HG03060 (cell line): ENCODE measurements at regions not wholly inside any gene's neighbourhood (a gene's known extent, or its start where the extent isn't known, plus 50 kb on each side); places are given as distances from the start of the nearest gene placed in this dataset.
"Not testable (repeated sequence)": the region's sequence is repeated elsewhere in the genome, so short reads cannot be mapped to it uniquely, and the experiment has no call there.

ENCODE experiments used
- ATAC-seq: cut with Tn5 transposase; IDR thresholded peaks from one replicate; pipeline ENCODE4 v1.9.1; 2021; ENCODE audit warnings: low read depth, moderate number of reproducible peaks; ENCODE audit not compliant: unreplicated experiment

- no peak for ATAC-seq
Measured at GRCh38 chr4:20124317-20125026, 127.2 kb upstream of the SLIT2 start.

GRCh38 chr4:20122198-20122988, 129.3 kb upstream of the SLIT2 start:
- no peak for ATAC-seq

GRCh38 chr4:20119141-20119540, 132.6 kb upstream of the SLIT2 start:
- ATAC-seq: no peak

- ATAC-seq: no peak
Measured at GRCh38 chr4:20109391-20109790, 142.3 kb upstream of the SLIT2 start.

DNA sequence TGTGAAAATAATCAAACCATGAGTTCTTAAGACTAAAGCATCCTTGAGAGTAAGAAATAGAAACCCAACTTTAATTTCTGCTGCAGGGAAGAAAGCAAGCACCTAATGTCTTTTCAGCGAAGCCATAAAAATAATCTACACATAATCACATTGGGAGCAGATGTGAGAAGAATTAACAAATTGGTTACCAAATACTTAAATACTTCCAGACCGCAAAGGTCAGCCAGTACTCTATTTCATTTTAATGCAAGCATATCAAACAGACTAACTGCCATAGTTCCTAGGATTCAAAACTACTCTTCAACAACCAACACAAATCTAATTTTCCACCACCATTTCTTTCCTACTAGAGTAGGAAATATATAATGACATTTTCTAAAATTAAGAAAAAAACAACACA, 144.8 kb upstream of the SLIT2 start:
- ATAC-seq: no peak

- ATAC-seq: no peak
Measured at GRCh38 chr4:20101831-20102230, 149.9 kb upstream of the SLIT2 start.

- ATAC-seq: no peak
Measured at GRCh38 chr4:20096911-20097310, 154.8 kb upstream of the SLIT2 start.

GRCh38 chr4:20095805-20096541, 155.7 kb upstream of the SLIT2 start:
- ATAC-seq: no peak

DNA sequence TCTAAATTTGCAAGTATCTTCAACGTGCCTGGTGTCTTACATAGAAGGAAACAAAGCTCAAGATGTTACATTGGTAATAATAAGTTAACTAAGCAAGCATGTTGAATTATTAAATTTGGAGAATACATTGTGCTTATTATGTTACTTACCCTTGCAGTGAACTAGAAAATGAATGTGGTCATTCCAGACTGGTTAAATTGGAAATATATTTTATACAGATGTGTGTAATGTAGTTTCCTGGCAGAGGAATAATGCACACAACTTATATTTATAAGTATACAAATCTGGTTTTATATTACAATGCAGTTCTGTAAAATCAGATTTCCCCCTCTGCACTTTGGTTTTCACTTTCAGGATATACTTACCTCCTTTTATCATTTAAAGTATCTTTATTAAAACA, 159.9 kb upstream of the SLIT2 start:
- ATAC-seq: no peak

DNA sequence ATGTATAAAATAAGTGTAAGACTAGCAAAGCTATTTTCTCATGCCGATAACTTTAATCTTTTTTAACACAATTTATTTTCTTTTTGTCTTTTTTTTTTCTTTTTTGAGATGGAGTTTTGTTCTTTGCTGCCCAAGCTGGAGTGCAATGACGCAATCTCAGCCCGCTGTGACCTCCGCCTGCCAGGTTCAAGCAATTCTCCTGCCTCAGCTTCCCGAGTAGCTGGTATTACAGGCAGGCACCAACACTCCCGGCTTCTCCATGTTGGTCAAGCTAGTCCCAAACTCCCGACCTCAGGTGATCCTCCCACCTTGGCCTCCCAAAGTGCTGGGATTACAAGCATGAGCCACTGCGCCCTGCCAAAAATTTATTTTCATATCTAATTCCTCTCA, 164.2 kb upstream of the SLIT2 start:
- ATAC-seq: no peak

GRCh38 chr4:20086799-20087521, 164.7 kb upstream of the SLIT2 start:
- ATAC-seq: no peak

DNA sequence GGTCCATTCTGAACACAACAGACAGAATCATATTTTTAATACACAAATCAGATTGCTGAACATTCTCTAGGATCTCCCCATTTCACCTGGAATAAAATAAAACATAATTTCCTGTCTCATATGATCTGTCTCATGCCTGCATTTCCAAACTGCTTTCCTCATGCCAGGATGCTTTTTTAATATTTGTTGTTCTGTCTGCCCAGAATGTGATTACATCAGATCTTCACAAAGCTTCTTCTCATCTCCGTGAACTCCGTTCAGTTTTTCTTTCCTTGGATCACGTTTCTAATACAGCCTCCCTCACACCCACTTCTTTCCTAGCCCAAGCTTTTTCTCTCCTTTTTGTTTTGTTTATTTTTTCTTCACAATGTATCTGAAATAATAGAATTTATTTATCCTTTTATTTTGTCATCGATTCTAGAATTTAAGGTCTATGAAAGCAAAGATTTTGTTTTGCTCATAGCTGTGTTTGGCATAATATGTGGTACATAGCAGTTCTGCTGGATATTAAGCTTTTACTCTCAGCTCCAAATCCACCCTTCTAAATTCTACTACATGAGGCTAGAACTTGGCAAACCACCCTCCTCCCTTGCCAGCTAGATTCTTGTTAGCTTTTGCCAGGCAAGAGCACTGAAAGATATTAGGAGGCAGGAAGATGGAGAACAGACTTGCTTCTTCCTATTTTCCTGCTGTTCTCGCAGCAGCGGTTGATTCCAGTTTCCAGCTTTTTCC, 165.5 kb upstream of the SLIT2 start:
- ATAC-seq: no peak

GRCh38 chr4:20085653-20086052, 166.1 kb upstream of the SLIT2 start:
- no peak for ATAC-seq

GRCh38 chr4:20085156-20085555, 166.5 kb upstream of the SLIT2 start:
- no peak for ATAC-seq

DNA sequence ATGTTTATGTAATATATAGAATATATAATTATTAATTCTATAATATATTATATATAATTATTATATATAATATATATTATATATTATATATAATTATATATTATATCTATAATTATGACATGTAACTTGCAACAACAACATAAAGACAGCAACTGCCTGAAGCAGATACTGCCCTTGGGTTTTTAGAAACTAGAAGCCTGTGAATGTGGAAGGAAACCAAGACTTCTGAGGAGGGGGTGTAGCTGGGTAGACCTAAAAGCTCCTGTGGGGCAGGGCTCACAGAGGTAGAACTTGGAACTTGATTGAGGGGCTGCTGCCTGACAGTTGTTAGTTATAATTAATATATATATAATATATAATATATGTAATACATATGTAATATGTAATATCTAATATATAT, 167.2 kb upstream of the SLIT2 start:
- no peak for ATAC-seq

- ATAC-seq: no peak
Measured at GRCh38 chr4:20078644-20079043, 173.1 kb upstream of the SLIT2 start.

- no peak for ATAC-seq
Measured at GRCh38 chr4:20075248-20075871, 176.3 kb upstream of the SLIT2 start.

- no peak for ATAC-seq
Measured at GRCh38 chr4:20074450-20074849, 177.3 kb upstream of the SLIT2 start.

DNA sequence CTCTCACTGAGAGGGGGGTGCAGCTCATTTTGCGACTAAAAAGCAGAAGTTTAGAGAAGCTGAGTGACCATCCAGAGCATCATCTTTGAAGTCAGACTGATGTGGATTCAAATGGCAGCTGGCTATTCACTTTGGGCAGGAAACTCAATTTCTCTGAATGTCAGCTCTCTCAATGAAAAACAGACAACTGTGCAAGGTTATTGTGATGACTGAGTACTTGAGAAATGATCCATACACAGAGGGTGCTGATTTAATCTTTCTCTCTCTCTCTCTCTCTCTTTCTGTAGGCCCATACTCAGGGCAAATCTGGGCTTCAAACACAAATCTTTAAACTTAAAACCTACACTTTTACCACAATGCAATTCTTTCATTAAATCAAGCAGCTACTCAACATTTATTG, 185.8 kb upstream of the SLIT2 start:
- no peak for ATAC-seq

GRCh38 chr4:20062857-20063256, 188.8 kb upstream of the SLIT2 start:
- ATAC-seq: not testable (repeated sequence)
